HG03432 (cell line): ENCODE measurements at regions not wholly inside any gene's neighbourhood (a gene's known extent, or its start where the extent isn't known, plus 50 kb on each side); places are given as distances from the start of the nearest gene placed in this dataset.

Source experiments
- ATAC-seq: cut with Tn5 transposase; IDR thresholded peaks from one replicate; pipeline ENCODE4 v1.9.1; 2021; ENCODE audit warnings: mild to moderate bottlenecking, moderate library complexity; ENCODE audit not compliant: unreplicated experiment

- no peak for ATAC-seq
Observed at GRCh38 chr4:114161809-114162208, 182.4 kb upstream of the ARSJ start.

DNA sequence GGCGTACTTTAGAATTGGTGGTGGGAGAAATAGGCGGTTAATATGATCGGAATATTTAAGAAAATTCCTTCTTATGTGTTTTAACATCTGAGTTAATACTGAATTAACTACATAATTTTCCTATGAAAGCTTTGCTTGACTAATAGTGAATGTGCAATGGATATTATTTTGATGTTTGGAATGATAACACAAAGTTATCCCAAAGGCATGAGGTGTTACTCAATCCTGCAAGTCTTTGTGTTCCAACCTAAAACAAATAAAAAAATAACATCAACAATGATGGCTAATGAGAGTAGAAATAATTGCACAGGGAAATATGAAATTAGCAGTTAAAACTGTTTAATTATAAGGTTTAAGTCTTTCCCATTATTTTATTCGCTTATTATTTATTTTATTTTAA is 183.6 kb upstream of the ARSJ start:
- ATAC-seq: no peak

DNA sequence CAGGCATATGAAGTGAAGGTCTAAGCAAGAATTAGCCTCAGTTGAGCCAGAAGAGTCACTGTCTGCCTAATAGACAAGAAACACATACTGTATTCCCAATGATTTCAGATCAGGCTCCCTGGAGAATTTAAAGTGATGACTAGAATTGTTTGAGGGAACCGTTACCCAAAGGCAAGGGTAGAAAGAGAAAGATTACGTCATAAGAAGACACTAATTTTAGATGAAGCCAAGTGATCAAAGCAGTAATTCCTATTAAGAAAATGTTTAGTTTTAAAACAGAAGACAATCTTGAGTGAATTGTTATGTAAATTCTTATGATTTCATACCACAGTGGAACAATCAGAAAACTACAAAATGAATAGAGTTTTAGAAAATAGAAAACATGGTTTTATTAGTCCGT is 194.5 kb upstream of the ARSJ start:
- no peak for ATAC-seq

- no peak for ATAC-seq
Observed at GRCh38 chr4:114177628-114178027, 198.2 kb upstream of the ARSJ start.

DNA sequence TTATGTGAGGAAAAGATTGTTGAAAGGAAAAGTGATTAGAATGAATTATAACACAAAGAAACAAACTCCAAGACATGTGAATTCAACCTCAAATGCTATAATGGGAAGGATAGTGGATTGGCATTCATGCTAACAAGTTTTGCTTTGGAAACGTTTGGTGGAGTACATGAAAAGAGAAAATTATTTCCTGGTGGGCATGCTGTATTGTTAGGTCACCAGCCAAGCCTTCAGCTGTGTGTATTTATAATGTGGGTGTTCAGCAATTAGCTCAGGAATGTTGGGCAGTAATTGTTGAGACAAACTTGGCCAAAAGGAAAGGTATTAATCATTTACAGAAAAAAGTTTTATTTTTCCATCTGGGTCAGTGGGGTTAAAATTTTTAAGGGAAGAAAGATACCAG is 198.9 kb upstream of the ARSJ start:
- no peak for ATAC-seq

GRCh38 chr4:114180481-114180880 is 201.0 kb upstream of the ARSJ start:
- no peak for ATAC-seq

GRCh38 chr4:114184901-114185300 is 205.5 kb upstream of the ARSJ start:
- no peak for ATAC-seq

DNA sequence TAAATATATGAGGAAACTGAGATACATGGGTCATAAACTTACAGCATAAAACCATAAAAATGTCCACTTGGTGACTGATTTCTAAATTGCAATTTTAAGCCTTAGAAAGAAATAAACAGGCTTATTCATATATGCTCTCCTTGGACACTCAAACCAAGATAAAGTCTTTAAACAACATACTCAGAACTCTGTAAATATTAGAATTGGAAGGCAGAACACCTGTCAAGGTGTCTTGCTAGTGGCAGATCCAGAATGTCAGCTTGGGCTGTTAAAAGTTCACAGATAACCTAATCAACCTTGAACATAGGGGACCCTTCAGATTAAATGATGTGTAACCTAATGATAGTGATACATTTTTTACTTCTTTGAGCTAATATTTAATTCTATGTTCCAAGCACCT is 208.1 kb upstream of the ARSJ start:
- no peak for ATAC-seq

GRCh38 chr4:114191496-114191895 is 212.0 kb upstream of the ARSJ start:
- ATAC-seq: no peak

DNA sequence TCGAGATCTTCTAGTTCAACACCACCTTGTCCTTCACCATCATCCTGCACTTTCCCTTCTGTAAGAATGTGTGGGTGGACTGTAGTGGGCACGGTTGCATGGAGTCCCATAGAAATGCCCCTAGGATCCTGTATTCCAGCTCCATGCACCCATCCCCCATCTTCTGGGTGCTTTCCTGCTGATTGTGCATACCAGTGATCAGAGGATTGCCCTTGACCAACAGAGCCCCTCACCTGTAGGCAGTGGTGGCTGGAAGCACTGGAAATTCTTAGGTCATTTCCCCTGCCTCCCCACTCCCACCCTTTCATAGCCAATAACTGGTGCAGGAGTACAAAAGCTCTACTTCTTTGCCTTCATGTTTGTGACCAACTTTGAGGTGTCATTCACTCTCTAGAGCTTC is 213.4 kb upstream of the ARSJ start:
- no peak for ATAC-seq

DNA sequence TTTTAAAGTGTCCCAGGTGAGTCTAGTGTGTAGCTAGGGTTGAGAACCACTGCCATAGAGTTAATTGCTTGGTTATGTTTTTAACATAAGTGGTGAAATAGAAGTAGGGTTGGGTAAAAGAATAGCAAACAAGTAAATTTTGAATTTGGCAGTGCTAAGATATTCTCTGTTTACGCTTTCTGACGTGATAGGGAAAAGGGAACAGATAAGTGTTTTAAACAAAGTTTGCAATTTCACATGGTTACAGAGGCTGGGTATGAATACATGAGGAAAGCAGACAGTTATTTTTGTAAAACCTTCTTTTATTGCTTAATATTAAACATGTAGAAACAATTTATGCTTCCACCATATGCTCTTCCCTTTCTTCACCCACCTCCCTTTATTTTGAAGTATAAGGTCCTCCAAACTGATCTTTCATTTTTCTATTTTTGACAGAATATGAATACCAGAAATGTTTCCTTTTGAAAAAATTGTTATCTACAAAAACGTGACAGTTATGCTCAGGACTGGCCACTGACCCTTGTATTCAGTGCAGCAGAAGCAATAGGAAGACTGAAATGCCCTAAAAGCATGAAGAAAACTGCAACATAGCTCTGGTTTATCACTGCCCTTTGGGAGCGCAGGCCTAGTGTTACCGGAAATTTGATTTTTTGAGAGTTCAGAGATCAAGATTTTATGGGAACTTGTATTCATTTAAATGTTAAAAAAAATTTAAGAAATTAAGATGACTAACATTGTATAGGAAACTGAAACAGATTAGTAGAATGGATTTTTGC is 214.4 kb upstream of the ARSJ start:
- no peak for ATAC-seq

GRCh38 chr4:114196606-114197005 is 217.2 kb upstream of the ARSJ start:
- no peak for ATAC-seq

- ATAC-seq: no peak
Observed at GRCh38 chr4:114200026-114200425, 220.6 kb upstream of the ARSJ start.

GRCh38 chr4:114205261-114205660 is 225.8 kb upstream of the ARSJ start:
- ATAC-seq: no peak

- ATAC-seq: no peak
Observed at GRCh38 chr4:114208574-114209151, 229.2 kb upstream of the ARSJ start.

DNA sequence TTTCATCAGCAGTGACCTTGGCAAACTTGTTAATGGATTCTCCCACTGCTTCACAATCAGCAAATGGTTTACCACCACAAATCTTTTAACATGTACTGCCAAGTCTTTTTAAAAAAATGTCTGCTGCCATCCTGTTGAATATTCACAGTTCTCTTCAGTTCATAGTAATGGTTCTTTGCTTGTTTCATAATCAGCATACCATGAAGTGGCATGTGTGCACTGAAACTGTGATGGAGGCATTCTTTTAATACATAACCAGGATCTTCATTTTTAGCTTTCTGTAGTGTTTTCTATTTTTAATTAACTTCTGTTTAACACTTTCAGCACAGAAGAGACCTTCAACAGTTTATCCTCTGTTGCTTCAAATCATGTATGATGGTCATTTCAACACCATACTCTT is 230.1 kb upstream of the ARSJ start:
- peak; percentile 70 for ATAC-seq

DNA sequence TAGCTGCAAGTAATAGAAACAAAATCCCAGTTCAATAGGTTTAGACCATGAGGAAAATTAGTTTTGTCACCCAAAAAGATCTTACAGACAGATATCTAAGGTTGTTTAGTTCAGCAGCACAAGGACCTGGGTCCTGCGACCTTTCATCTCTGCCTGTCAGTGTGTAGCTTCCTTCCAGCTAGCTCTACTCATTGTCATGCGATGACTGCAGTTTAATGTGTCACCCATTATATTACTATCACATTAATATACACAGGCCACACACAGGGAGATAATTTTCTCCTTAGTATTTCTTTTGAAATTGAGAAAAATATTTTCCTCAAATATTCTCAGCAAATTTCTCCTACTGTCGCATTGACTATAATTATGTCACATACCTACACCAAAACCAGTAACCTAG is 232.1 kb upstream of the ARSJ start:
- no peak for ATAC-seq

DNA sequence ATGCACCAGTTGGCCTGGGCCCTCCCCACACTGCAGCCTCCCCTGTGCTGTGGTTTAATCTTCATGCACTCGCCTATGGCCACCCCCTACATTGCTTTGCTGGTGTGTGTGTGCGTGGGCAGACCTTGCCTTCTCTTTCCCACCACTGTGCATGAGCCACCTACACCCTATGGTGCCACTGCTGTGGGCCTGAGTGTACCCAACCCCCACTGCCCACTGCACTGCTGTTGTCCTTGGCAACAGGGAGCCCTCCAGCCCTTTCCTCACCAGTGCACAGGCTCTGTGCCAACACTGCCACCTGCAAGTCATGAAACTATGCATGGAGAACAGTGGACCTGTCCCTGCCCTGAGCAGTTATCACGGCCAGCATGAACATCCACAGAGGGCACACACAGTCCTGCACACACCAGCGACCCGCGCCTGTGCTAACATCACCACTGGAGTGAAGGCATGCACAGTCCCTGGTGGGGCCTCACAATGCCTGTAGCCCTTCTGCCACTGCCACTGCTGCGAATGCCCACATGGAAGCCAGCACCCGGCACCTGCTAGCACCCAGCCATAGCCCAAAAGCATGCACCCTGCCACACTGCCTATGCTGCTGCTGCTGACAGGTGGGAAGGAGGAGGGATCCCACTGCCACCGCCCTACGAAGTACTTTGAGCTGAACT is 237.8 kb upstream of the ARSJ start:
- ATAC-seq: no peak

DNA sequence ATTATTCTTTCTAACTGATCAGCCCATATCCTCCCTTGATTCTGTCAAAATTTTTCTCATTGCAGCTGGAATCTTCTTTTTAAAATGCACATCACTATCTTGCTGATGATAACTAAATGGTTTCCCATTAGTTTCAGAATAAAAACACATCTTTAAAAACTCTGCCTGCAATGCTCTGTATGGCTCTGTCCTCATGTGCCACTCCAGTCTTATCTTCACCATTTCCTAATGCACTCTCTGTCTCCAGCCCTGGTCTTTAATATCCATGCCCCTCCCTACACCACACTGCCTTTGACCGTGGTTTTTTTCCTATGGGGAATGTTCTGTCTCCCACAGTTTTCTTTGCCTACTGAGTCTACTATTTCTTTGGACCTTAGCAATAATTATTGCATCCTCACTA is 244.1 kb upstream of the ARSJ start:
- ATAC-seq: no peak

DNA sequence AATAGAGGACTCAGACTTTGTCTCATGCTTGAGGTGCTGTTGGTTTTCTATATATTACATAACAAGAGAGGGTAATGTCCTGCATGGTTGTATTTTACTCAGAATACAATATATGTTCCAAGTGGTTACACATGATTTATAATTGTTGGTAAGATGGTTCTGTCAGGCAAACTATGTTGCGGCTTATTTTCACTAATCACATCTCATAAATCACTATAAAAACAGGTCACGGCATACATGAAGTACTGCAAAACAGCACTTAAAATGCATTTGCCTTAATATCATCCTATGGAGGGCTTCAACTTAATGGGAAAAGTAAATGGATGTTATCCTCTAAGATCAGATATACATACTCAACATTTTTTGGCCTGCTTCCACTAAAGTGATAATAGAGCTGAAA is 246.0 kb upstream of the ARSJ start:
- no peak for ATAC-seq

DNA sequence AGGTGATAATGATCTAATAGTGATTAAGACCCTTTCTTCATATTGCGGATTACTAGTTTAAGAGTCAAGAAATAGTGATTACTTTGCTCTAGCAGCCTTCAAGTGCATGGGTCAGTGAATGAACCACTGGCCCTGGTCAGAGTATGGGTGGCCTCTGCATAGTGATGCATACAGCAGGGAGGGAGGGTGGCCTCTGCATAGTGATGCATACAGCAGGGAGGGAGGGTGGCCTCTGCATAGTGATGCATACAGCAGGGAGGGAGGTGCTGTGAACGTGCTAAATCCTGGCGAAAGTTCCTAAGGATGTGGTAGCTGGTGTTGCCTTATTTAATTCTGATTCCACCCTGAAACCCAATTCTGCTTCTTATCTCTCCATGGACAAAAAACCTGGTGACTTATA is 246.7 kb upstream of the ARSJ start:
- ATAC-seq: no peak
